ENCODE measurements at regions not wholly inside any gene's neighbourhood (a gene's known extent, or its start where the extent isn't known, plus 50 kb on each side); places are given as distances from the start of the nearest gene placed in this dataset.

GRCh38 chr3:166455744-166456143 is 618.5 kb upstream of the BCHE start:
- H3K27ac ChIP-seq = no peak overlapping the region
- DNase-seq (ENCODE audit: low spot score) = no peak
- TF ChIP-seq CTCF (conservative IDR thresholded peaks at IDR 0.05; ENCODE audit: low read depth) = no peak
- CTCF ChIA-PET = no interaction called here
- POLR2A ChIA-PET (ENCODE audit: low non-redundant PET) = no interaction called here

DNA sequence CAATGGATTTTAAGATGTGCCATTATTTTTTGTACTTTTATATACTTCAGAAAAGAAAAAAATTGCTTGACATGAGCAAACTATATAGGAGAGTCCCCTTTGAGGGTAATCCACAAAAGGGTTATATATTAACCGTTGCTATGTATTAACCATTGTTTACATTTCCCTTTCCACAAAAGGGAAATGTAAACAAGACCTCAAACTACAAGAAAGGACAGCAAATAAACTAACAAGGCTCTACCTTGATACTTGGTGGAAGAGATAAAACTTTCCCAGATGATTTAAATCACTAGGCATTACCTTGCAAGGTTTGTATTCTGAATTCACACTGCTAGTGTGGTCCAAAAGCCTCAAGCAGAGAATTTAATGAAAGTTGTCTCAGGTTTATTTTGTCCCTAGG is 616.3 kb upstream of the BCHE start:
- ChIA-PET POLR2A (ENCODE audit: low non-redundant PET) (no interaction called here), CTCF (no interaction called here)
- TF ChIP-seq CTCF (conservative IDR thresholded peaks at IDR 0.05; ENCODE audit: low read depth) = no peak
- no peak overlapping the region for H3K27ac ChIP-seq
- no peak for DNase-seq (ENCODE audit: low spot score)

- peak overlapping the region; percentile 35; the same call in 1 of the 2 replicates for H3K27ac ChIP-seq
- ChIA-PET POLR2A (ENCODE audit: low non-redundant PET) (no interaction called here), CTCF (interaction anchor here (0.6 kb wide), 1 partner anchor 42 kb away, joined by 4 read pairs; no protein-coding TSS in a partner anchor)
- TF ChIP-seq CTCF (conservative IDR thresholded peaks at IDR 0.05; ENCODE audit: low read depth) = no peak
- DNase-seq (ENCODE audit: low spot score) = peak; percentile 26
Measured at GRCh38 chr3:166451997-166452396, 614.8 kb upstream of the BCHE start.

DNA sequence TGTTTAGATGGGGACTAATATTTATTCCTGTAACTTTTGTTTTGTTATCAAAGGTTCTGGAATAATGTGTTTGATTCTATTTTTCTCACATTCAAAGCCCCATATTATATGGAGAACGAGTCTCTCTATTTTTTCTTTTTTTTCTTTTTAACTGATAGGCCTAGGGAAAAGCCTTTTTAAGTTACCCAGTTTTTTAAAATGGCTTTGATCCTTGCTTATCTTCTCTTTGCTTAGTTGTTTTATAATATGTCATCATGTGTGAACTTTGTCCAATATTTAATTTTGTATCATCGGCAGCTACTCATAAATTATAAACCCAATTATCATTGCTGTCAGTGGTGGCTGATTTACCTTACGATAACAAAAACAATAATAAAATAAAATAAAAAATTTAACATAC is 610.3 kb upstream of the BCHE start:
- no peak overlapping the region for H3K27ac ChIP-seq
- ChIA-PET CTCF (interaction anchor here (0.7 kb wide), 1 partner anchor 273 kb away, joined by 3 read pairs; no protein-coding TSS in a partner anchor), POLR2A (ENCODE audit: low non-redundant PET) (no interaction called here)
- no peak for DNase-seq (ENCODE audit: low spot score)
- TF ChIP-seq CTCF (conservative IDR thresholded peaks at IDR 0.05; ENCODE audit: low read depth) = no peak

- no peak for DNase-seq (ENCODE audit: low spot score)
- ChIA-PET CTCF (interaction anchor here (0.7 kb wide), 1 partner anchor 273 kb away, joined by 3 read pairs; no protein-coding TSS in a partner anchor), POLR2A (ENCODE audit: low non-redundant PET) (no interaction called here)
- H3K27ac ChIP-seq = no peak overlapping the region
- no peak for TF ChIP-seq CTCF (conservative IDR thresholded peaks at IDR 0.05; ENCODE audit: low read depth)
Measured at GRCh38 chr3:166446986-166447385, 609.8 kb upstream of the BCHE start.

GRCh38 chr3:166446291-166446690 is 609.1 kb upstream of the BCHE start:
- no peak for TF ChIP-seq CTCF (conservative IDR thresholded peaks at IDR 0.05; ENCODE audit: low read depth)
- DNase-seq (ENCODE audit: low spot score) = no peak
- H3K27ac ChIP-seq = no peak overlapping the region
- ChIA-PET POLR2A (ENCODE audit: low non-redundant PET) (no interaction called here), CTCF (no interaction called here)

DNA sequence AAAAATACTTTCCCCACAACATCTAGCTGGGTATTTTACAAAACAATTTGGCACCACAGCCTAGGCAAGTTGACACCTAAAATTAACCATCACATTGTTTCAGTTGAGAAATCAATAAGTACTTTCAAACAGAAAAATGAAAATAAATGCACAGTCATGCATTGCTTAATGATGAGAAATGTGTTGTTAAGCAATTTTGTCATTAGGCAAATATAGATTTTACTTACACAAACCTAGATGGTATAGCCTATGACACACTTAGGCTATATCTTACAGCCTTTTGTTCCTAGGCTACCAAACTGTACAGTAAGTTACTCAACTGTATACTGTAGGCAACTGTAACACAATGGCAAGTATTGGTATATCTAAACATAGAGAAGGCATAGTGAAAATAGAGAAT is 608.6 kb upstream of the BCHE start:
- H3K27ac ChIP-seq = no peak overlapping the region
- DNase-seq (ENCODE audit: low spot score) = no peak
- POLR2A ChIA-PET (ENCODE audit: low non-redundant PET) = no interaction called here
- CTCF ChIA-PET = no interaction called here
- TF ChIP-seq CTCF (conservative IDR thresholded peaks at IDR 0.05; ENCODE audit: low read depth) = no peak

Data from RWPE1 (cell line).